H9 (cell line): ENCODE measurements at regions not wholly inside any gene's neighbourhood (a gene's known extent, or its start where the extent isn't known, plus 50 kb on each side); places are given as distances from the start of the nearest gene placed in this dataset.

Source experiments
- DNase-seq: peaks from one replicate; pipeline ENCODE4 v3.0.0-alpha.2; 2017
- H2AFZ ChIP-seq: one replicate; pipeline ENCODE4 v1.6.1; 2013; ENCODE audit warnings: mild to moderate bottlenecking, low read length, control low read depth, moderate library complexity
- H2AK5ac ChIP-seq: 2 replicates; pipeline ENCODE4 v1.6.1; 2013; ENCODE audit warnings: low read length, control low read depth, mixed read lengths; ENCODE audit not compliant: insufficient read length
- H2BK120ac ChIP-seq: one replicate; pipeline ENCODE4 v1.6.1; 2013; ENCODE audit warnings: low read depth, mild to moderate bottlenecking, low read length, control low read depth, inconsistent platforms; ENCODE audit not compliant: poor library complexity, severe bottlenecking
- H2BK12ac ChIP-seq: 2 replicates; pipeline ENCODE4 v1.6.1; 2013; ENCODE audit warnings: low read length, control low read depth, mixed read lengths, low read depth; ENCODE audit not compliant: insufficient read length
- H2BK15ac ChIP-seq: 2 replicates; pipeline ENCODE4 v1.6.1; 2013; ENCODE audit warnings: low read depth, low read length, control low read depth
- H2BK20ac ChIP-seq: one replicate; pipeline ENCODE4 v1.6.1; 2013; ENCODE audit warnings: low read depth, mild to moderate bottlenecking, low read length, control low read depth, inconsistent platforms; ENCODE audit not compliant: poor library complexity, severe bottlenecking
- H2BK5ac ChIP-seq: 2 replicates; pipeline ENCODE4 v1.6.1; 2013; ENCODE audit warnings: low read length, control low read depth, mixed read lengths; ENCODE audit not compliant: insufficient read length
- H3K14ac ChIP-seq: 2 replicates; pipeline ENCODE4 v1.6.1; 2013; ENCODE audit warnings: low read length, control low read depth; ENCODE audit not compliant: insufficient read depth
- H3K18ac ChIP-seq: 2 replicates; pipeline ENCODE4 v1.6.1; 2013; ENCODE audit warnings: low read depth, mild to moderate bottlenecking, mixed read lengths, low read length, control low read depth; ENCODE audit not compliant: insufficient read length
- H3K23ac ChIP-seq: 2 replicates; pipeline ENCODE4 v1.6.1; 2013; ENCODE audit warnings: low read length, control low read depth, mixed read lengths, low read depth; ENCODE audit not compliant: insufficient read length
- H3K23me2 ChIP-seq: 2 replicates; pipeline ENCODE4 v1.6.1; 2013; ENCODE audit warnings: low read depth, mild to moderate bottlenecking, mixed read lengths, low read length, control low read depth; ENCODE audit not compliant: insufficient read length, poor library complexity, severe bottlenecking
- H3K27ac ChIP-seq: 2 replicates; pipeline ENCODE4 v1.5.1; 2013; ENCODE audit warnings: low read length, control low read depth, mixed read lengths, low read depth; ENCODE audit not compliant: insufficient read length
- H3K27me3 ChIP-seq: 2 replicates; pipeline ENCODE4 v1.6.1; 2013; ENCODE audit warnings: low read length, control low read depth, inconsistent platforms; ENCODE audit not compliant: insufficient read depth
- H3K4ac ChIP-seq: 2 replicates; pipeline ENCODE4 v1.6.1; 2013; ENCODE audit warnings: low read depth, mild to moderate bottlenecking, control low read depth, inconsistent platforms, low read length, moderate library complexity
- H3K4me1 ChIP-seq: 2 replicates; pipeline ENCODE4 v1.6.1; 2013; ENCODE audit warnings: low read length, control low read depth, inconsistent platforms; ENCODE audit not compliant: insufficient read depth
- H3K4me2 ChIP-seq: 2 replicates; pipeline ENCODE4 v1.6.1; 2013; ENCODE audit warnings: low read length, control low read depth, mixed read lengths; ENCODE audit not compliant: insufficient read length, insufficient read depth
- H3K56ac ChIP-seq: 2 replicates; pipeline ENCODE4 v1.6.1; 2013; ENCODE audit warnings: low read depth, mild to moderate bottlenecking, mixed read lengths, low read length, control low read depth; ENCODE audit not compliant: insufficient read length
- H3K79me1 ChIP-seq: 2 replicates; pipeline ENCODE4 v1.6.1; 2013; ENCODE audit warnings: low read depth, mild to moderate bottlenecking, moderate library complexity, low read length, control low read depth, inconsistent platforms; ENCODE audit not compliant: insufficient read depth, poor library complexity, severe bottlenecking
- H3K79me2 ChIP-seq: 2 replicates; pipeline ENCODE4 v1.6.1; 2013; ENCODE audit warnings: low read length, control low read depth, inconsistent platforms; ENCODE audit not compliant: insufficient read depth
- H3K9ac ChIP-seq: 2 replicates; pipeline ENCODE4 v1.6.1; 2013; ENCODE audit warnings: low read length, control low read depth, mixed read lengths; ENCODE audit not compliant: insufficient read length; ENCODE audit errors: extremely low read depth
- H3K9me3 ChIP-seq: one replicate; pipeline ENCODE4 v1.6.1; 2013; ENCODE audit warnings: low read depth, low read length, inconsistent platforms; ENCODE audit not compliant: control insufficient read depth
- H3T11ph ChIP-seq: one replicate; pipeline ENCODE4 v1.6.1; 2013; ENCODE audit warnings: mild to moderate bottlenecking, low read length, control low read depth, inconsistent platforms
- H4K20me1 ChIP-seq: one replicate; pipeline ENCODE4 v1.6.1; 2013; ENCODE audit not compliant: control insufficient read depth, insufficient read length, insufficient read depth
- H4K5ac ChIP-seq: 2 replicates; pipeline ENCODE4 v1.6.1; 2013; ENCODE audit warnings: low read depth, mild to moderate bottlenecking, mixed read lengths, low read length, control low read depth; ENCODE audit not compliant: insufficient read length
- H4K8ac ChIP-seq: replicated peaks from 2 replicates; pipeline ENCODE4 v1.6.1; 2013; ENCODE audit warnings: low read length, control low read depth, mixed read lengths, low read depth; ENCODE audit not compliant: insufficient read length
- H4K91ac ChIP-seq: 2 replicates; pipeline ENCODE4 v1.6.1; 2013; ENCODE audit warnings: low read depth, mild to moderate bottlenecking, moderate library complexity, mixed read lengths, low read length, control low read depth; ENCODE audit not compliant: insufficient read length
- H3K27ac Mint-ChIP-seq, 3 experiments: 2 replicates in 2 of 3; 3 replicates in 1 of 3; pipeline ENCODE4 v1.8.0; 2020 to 2021; ENCODE audit warnings: mixed read lengths in 3 of 3, mild to moderate bottlenecking in 1 of 3, moderate library complexity in 1 of 3
- H3K27me3 Mint-ChIP-seq: 2 replicates; pipeline ENCODE4 v1.8.0; 2021; ENCODE audit warnings: low read depth, mild to moderate bottlenecking, moderate library complexity, mixed read lengths
- H3K36me3 Mint-ChIP-seq, 3 experiments: 2 replicates in 2 of 3; 3 replicates in 1 of 3; pipeline ENCODE4 v1.8.0; 2020 to 2021; ENCODE audit warnings: low read depth in 3 of 3, mixed read lengths in 3 of 3; ENCODE audit not compliant: insufficient read depth in 1 of 3
- H3K4me1 Mint-ChIP-seq, 2 experiments: 2 replicates each; pipeline ENCODE4 v1.8.0; 2020; ENCODE audit warnings: mixed read lengths in 2 of 2
- H3K4me3 Mint-ChIP-seq, 2 experiments: 2 replicates in 1 of 2; 3 replicates in 1 of 2; pipeline ENCODE4 v1.8.0; 2020 to 2021; ENCODE audit warnings: mild to moderate bottlenecking in 2 of 2, mixed read lengths in 2 of 2, moderate library complexity in 1 of 2
- H3K9me3 Mint-ChIP-seq, 2 experiments: 2 replicates in 1 of 2; 3 replicates in 1 of 2; pipeline ENCODE4 v1.8.0; 2020; ENCODE audit warnings: mild to moderate bottlenecking in 2 of 2, mixed read lengths in 2 of 2, moderate library complexity in 1 of 2
- WGBS: extraction: QIAGEN DNeasy Blood & Tissue Kit; methylation state at CpG from one replicate; pipeline ENCODE4 v1.1.7; 2013; ENCODE audit warnings: missing lambda C conversion rate, low lambda C conversion rate, mixed read lengths; ENCODE audit not compliant: insufficient read length; ENCODE audit errors: extremely low coverage; 5-methylcytosine and 5-hydroxymethylcytosine counted together
- TF ChIP-seq, protein P1 (sequence below): fragments of 200-600 bp; sonication (generic); conservative IDR thresholded peaks from 3 replicates; pipeline ENCODE4 v1.8.0; 2021; ENCODE audit warnings: antibody characterized with exemption, mild to moderate bottlenecking

DNA sequence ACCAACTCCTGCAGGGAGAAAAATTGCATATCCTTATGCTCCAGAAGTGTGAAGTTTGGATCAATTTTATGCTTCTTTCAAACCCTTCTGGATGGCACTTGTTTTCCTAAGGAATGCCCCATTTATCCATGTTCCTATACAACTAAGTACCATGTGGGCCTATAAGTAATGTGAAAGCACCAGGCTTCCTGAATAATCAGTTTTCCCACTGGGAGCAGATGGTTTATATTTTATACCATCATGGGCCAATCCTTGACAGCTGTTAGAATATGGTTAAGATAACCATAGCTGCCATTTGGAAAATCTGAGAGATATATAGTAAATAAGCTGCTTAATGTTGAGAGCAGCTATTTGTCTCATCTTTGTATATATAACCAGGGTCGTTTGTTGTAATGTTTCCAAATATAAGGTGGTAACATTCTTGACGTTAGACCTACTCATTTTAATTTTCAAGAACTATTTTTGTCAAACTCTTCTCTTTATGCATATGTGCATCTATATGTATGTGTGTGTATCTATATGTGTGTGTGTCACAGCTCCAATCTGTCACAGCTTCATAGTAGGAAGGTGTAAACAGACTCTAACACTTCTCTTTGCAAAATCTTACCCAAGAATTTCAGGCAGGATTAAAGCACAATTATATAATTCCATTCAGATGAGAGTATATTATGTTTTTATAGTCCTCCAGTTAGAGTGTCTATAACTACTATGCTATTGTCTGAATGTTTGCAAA, 458.7 kb upstream of the GCFC2 start:
- H2BK15ac ChIP-seq = no peak overlapping the region
- no peak overlapping the region for H4K5ac ChIP-seq
- TF ChIP-seq, protein P1, sequence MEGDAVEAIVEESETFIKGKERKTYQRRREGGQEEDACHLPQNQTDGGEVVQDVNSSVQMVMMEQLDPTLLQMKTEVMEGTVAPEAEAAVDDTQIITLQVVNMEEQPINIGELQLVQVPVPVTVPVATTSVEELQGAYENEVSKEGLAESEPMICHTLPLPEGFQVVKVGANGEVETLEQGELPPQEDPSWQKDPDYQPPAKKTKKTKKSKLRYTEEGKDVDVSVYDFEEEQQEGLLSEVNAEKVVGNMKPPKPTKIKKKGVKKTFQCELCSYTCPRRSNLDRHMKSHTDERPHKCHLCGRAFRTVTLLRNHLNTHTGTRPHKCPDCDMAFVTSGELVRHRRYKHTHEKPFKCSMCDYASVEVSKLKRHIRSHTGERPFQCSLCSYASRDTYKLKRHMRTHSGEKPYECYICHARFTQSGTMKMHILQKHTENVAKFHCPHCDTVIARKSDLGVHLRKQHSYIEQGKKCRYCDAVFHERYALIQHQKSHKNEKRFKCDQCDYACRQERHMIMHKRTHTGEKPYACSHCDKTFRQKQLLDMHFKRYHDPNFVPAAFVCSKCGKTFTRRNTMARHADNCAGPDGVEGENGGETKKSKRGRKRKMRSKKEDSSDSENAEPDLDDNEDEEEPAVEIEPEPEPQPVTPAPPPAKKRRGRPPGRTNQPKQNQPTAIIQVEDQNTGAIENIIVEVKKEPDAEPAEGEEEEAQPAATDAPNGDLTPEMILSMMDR = no peak
- H3T11ph ChIP-seq = no peak overlapping the region
- no peaks in the 10 kb centered on the region for H3K27me3 ChIP-seq
- H2BK20ac ChIP-seq = no peak overlapping the region
- no peak overlapping the region for H3K4me2 ChIP-seq
- H3K14ac ChIP-seq = no peak overlapping the region
- Mint-ChIP-seq H3K4me3 (no peak overlapping the region), H3K36me3 (peaks cover 12 to 25% (median 20%) of the 10 kb centered on the region in 3 experiments), H3K9me3 (peaks cover 21 to 27% of the 10 kb centered on the region in 2 experiments), H3K27me3 (no peaks in the 10 kb centered on the region), H3K4me1 (no peaks in the 10 kb centered on the region), H3K27ac (no peak overlapping the region)
- H3K4ac ChIP-seq = no peak overlapping the region
- H3K23ac ChIP-seq = no peak overlapping the region
- H3K18ac ChIP-seq = no peak overlapping the region
- no peaks in the 10 kb centered on the region for H3K79me1 ChIP-seq
- H2AFZ ChIP-seq = no peak overlapping the region
- no peak overlapping the region for H4K91ac ChIP-seq
- H2AK5ac ChIP-seq = no peak overlapping the region
- H3K56ac ChIP-seq = no peak overlapping the region
- WGBS = no CpG with 5 or more reads among the region's 2 CpGs
- no peaks in the 10 kb centered on the region for H4K20me1 ChIP-seq
- H3K9ac ChIP-seq = no peak overlapping the region
- H2BK5ac ChIP-seq = no peak overlapping the region
- no peak overlapping the region for H4K8ac ChIP-seq
- H3K27ac ChIP-seq = no peak overlapping the region
- no peaks in the 10 kb centered on the region for H3K9me3 ChIP-seq
- no peaks in the 10 kb centered on the region for H3K4me1 ChIP-seq
- H2BK12ac ChIP-seq = no peak overlapping the region
- H2BK120ac ChIP-seq = no peak overlapping the region
- no peaks in the 10 kb centered on the region for H3K23me2 ChIP-seq
- DNase-seq = no peak
- no peaks in the 10 kb centered on the region for H3K79me2 ChIP-seq
